ENCODE measurements at regions not wholly inside any gene's neighbourhood (a gene's known extent, or its start where the extent isn't known, plus 50 kb on each side); places are given as distances from the start of the nearest gene placed in this dataset.
A peak's percentile ranks its signal among the peaks of the same experiment; 100 is the strongest.
"Not testable (repeated sequence)": the region's sequence is repeated elsewhere in the genome, so short reads cannot be mapped to it uniquely, and the experiment has no call there.

DNA sequence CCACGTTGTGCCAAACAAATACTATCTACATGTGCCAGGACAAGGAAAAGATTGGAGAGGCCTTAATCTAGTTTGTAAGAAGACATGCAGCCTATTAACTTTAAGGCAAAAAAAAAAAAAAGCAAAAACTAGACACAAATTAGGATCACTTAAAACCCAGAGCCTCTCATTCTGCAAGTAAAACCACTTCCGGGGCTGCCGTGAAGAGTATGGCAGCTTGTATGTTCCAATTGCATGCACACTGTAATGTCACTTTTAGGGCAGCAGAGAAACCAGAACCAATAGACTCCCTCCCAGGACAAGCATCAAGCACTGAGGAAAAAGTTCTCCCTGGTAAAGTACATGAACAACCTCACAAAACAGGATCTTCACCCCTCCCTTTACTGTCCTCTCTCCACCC is 70.6 kb downstream of the RSL24D1 start:
- peaks cover 2% of the 10 kb centered on the region for H3K9me3 Mint-ChIP-seq
- no peak for DNase-seq
- no peaks in the 10 kb centered on the region for H3K4me1 Mint-ChIP-seq
- H3K4me3 Mint-ChIP-seq, result no peak overlapping the region
- CTCF ChIA-PET, result no interaction called here
- H3K27me3 Mint-ChIP-seq, result peaks cover 7% of the 10 kb centered on the region
- no peak overlapping the region for H3K27ac Mint-ChIP-seq
- H3K36me3 Mint-ChIP-seq, result no peaks in the 10 kb centered on the region

DNA sequence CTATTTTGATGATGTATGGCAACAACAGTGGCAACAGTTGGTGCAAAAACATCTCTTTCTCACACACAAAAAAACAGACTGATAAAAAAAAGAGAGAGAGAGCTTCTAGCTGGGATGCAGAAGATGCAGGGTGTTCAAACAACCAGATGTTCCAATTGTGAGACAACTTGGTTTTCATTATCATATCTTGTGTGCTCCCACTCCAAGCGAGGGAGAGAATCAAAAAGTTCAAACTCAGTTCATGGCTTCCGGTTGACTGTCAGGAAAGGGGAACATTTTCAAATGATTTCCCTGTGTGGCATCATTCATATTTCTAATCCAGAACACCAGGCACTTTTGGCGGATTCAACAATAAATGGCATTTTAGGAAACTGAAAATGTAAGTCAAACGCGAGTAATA is 72.1 kb downstream of the RSL24D1 start:
- no peaks in the 10 kb centered on the region for H3K9me3 Mint-ChIP-seq
- DNase-seq, result no peak
- peaks cover 7% of the 10 kb centered on the region for H3K27me3 Mint-ChIP-seq
- no peak overlapping the region for H3K4me3 Mint-ChIP-seq
- no peak overlapping the region for H3K27ac Mint-ChIP-seq
- CTCF ChIA-PET, result no interaction called here
- H3K4me1 Mint-ChIP-seq, result no peaks in the 10 kb centered on the region
- H3K36me3 Mint-ChIP-seq, result no peaks in the 10 kb centered on the region

DNA sequence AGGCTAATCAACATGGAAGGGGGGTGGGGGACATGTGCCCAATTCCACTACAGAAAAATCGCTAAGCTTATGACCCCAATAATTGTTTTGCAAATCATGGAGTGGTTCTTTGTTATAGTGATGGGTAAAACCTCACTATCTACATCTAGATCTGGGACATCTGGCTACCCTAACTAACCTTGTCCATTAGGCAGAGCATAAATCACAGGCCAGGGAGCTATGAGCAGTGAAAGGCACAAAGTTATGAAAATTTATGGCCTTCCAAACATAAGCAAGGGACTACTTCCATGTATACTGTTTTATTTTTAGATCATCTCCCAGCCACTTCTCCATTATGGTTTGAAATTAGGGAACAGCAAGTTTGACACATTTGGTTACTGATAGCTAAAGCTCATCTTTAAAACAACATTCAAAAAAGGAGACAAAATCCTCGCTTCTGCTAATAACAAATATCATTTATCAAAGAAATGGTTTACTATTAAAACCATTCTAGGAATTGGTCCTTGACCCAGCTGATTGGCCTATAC is 78.3 kb downstream of the RSL24D1 start:
- Mint-ChIP-seq H3K27me3 (no peaks in the 10 kb centered on the region), H3K27ac (no peak overlapping the region), H3K9me3 (no peaks in the 10 kb centered on the region), H3K4me1 (no peaks in the 10 kb centered on the region), H3K4me3 (no peak overlapping the region), H3K36me3 (no peaks in the 10 kb centered on the region)
- CTCF ChIA-PET, result no interaction called here
- DNase-seq, result no peak

DNA sequence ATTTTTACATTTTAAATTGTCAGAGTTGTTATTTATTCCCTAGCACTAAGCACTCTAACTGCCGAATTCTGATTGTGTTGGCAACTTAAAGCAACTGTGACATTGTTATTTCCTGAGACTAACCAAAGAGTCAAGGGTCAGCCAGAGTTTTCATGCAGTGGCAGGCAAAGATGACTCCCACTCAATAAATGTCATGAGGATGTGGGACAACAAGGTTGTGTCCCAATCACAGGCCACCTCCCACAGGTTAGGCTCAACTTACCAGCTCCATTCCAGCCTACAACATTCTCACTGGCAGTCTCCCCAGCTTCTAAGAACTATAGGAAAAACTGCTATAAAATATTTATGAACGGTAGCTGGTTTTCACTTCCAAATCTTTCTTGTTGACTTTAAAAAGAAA is 80.1 kb downstream of the RSL24D1 start:
- Mint-ChIP-seq H3K27ac (no peak overlapping the region), H3K9me3 (no peaks in the 10 kb centered on the region), H3K36me3 (no peaks in the 10 kb centered on the region), H3K4me1 (no peaks in the 10 kb centered on the region), H3K4me3 (no peak overlapping the region), H3K27me3 (no peaks in the 10 kb centered on the region)
- CTCF ChIA-PET, result no interaction called here
- DNase-seq, result no peak

DNA sequence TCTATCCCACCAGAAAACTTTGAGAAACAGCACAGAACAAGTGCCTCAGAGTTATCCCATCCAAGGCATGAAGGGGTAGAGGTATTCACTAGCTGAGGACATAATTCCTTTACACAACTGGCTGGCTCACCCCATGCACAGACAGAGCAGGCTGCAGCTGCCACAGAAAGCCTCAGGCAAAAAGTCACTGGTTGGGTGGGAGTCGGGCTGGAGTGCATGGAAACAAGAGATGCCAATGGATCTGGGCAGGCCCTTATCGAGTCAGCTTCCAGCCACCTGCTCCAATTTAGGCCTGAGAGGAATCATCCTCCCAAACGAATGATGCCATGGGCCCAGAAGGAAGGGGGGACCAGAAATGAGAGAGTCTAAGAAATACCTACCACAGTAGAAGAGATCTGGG is 83.0 kb downstream of the RSL24D1 start:
- Mint-ChIP-seq H3K27me3 (no peaks in the 10 kb centered on the region), H3K4me1 (no peaks in the 10 kb centered on the region), H3K4me3 (no peak overlapping the region), H3K36me3 (no peaks in the 10 kb centered on the region), H3K9me3 (no peaks in the 10 kb centered on the region), H3K27ac (no peak overlapping the region)
- no peak for DNase-seq
- CTCF ChIA-PET, result no interaction called here

DNA sequence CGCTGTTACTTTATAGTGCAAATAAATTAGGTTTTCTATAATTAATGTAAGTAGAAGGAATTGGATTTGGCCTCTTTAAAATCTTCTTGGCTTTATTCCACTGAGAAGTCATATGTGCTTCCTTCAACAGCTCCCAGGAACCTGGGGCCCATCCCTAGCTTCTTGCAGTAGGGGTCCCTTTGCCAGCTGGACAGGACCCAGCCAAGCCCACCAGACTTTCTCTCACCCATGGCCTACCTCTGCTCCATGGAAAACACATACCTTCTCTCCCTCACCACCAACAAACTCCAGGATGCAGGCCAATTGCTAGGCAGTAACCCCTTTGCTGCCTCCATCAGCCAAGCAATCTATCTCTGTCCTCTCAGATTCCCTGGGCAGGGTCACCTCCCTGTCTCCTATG is 84.0 kb downstream of the RSL24D1 start:
- H3K36me3 Mint-ChIP-seq, result no peaks in the 10 kb centered on the region
- H3K9me3 Mint-ChIP-seq, result no peaks in the 10 kb centered on the region
- no peaks in the 10 kb centered on the region for H3K4me1 Mint-ChIP-seq
- no peak for DNase-seq
- H3K27me3 Mint-ChIP-seq, result no peaks in the 10 kb centered on the region
- H3K27ac Mint-ChIP-seq, result no peak overlapping the region
- CTCF ChIA-PET, result no interaction called here
- H3K4me3 Mint-ChIP-seq, result no peak overlapping the region

DNA sequence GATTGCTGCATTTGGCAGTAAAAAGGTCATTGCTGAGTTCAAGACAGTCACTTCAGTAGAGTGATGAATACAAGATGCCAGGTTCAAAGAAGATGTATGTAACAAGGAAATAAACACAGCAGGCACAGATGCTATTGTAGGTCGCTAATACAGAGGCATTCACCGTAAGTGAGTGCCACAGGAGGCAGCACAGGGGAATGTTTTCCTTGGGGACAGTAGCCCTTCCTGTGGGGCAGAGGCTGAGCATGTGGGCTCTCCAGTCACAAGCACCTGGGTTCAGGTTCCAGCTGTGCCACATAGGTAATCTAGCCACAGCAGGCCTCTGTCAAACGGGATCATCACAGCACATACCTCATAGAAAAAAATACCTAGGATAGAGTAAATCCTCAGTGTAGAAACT is 86.3 kb downstream of the RSL24D1 start:
- CTCF ChIA-PET, result interaction anchor here (0.6 to 1.3 kb wide), 2 partner anchors 65 to 329 kb away, joined by 3 read pairs; no protein-coding TSS in a partner anchor
- H3K4me3 Mint-ChIP-seq, result no peak overlapping the region
- H3K27me3 Mint-ChIP-seq, result no peaks in the 10 kb centered on the region
- no peaks in the 10 kb centered on the region for H3K9me3 Mint-ChIP-seq
- H3K27ac Mint-ChIP-seq, result no peak overlapping the region
- H3K4me1 Mint-ChIP-seq, result no peaks in the 10 kb centered on the region
- DNase-seq, result no peak
- H3K36me3 Mint-ChIP-seq, result no peaks in the 10 kb centered on the region

DNA sequence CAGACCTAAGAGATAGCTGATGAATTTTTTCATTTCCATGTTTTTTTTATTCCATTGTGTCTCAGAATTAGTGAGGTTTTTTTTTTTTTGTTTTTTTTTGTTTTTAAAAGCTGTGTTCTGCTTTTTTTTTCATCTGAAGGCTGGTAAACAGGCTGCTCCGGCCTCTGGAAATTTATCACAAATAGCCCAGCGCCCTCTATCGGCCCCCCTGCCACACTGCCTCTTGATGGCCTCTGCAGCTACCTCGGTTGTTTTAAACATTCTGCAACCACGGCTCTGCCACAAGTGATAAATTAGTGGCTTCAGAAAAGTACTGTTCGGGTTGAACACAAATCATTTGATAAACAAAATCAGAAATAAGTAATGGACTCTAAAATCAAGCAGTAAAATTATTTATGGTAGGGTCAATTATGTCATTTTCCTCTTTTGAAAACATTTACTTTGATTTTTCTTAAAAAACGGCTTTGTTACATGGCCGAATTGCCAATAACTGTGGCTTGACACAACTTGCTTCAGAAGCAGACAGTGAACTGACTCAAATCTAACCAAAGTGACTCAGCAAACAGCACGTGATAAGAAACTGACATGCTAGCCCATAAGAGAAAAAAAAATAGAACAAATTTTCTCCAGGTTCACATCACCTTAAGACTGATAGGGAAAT is 87.8 kb downstream of the RSL24D1 start:
- no peaks in the 10 kb centered on the region for H3K9me3 Mint-ChIP-seq
- no peak overlapping the region for H3K27ac Mint-ChIP-seq
- H3K4me3 Mint-ChIP-seq, result no peak overlapping the region
- H3K4me1 Mint-ChIP-seq, result no peaks in the 10 kb centered on the region
- DNase-seq, result peak; percentile 78
- no peaks in the 10 kb centered on the region for H3K27me3 Mint-ChIP-seq
- CTCF ChIA-PET, result interaction anchor here (0.6 to 0.7 kb wide), 6 partner anchors 25 to 1176 kb away, joined by 3 to 4 read pairs (median 3); no protein-coding TSS in a partner anchor
- no peaks in the 10 kb centered on the region for H3K36me3 Mint-ChIP-seq

DNA sequence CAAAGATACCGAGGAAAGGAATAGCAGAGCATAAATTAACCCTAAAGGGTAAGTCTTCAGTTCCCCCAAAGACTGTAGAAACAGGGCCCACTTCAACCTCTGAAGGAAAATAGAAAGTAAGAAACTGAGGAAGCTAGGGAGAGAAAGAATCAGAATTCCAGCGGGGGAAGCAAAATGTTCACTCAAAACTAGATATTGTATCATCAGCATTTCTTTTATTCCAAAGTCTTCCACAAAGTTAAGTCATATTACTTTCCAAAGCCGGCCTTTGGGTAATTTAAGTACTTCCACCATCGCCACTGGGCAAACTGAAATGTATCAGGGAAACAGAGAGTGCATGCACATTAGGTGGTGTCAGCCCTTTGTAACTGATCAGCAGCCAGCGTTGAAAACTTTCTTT is 88.3 kb downstream of the RSL24D1 start:
- no peak overlapping the region for H3K27ac Mint-ChIP-seq
- no peaks in the 10 kb centered on the region for H3K9me3 Mint-ChIP-seq
- CTCF ChIA-PET, result interaction anchor here (0.6 to 0.7 kb wide), 4 partner anchors 25 to 1176 kb away, joined by 3 read pairs; no protein-coding TSS in a partner anchor
- H3K4me3 Mint-ChIP-seq, result no peak overlapping the region
- no peaks in the 10 kb centered on the region for H3K4me1 Mint-ChIP-seq
- no peak for DNase-seq
- H3K36me3 Mint-ChIP-seq, result no peaks in the 10 kb centered on the region
- no peaks in the 10 kb centered on the region for H3K27me3 Mint-ChIP-seq

DNA sequence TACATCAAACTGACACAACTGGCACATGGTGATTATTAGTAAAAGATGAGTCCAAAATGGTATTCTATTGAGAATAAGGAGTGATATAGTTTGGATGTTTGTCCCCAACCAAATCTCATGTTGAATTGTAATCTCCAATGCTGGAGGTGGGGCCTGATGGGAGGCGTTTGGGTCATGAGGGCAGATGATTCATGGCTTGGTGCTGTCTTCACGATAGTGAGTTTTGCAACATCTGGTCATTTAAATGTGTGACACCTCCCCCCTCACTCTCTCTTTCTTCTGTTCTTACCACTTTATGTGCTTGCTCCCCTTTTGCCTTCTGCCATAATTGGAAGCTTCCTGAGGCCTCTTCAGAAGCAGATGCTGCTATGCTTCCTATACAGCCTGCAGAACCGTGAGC is 90.6 kb downstream of the RSL24D1 start:
- Mint-ChIP-seq H3K27ac (no peak overlapping the region), H3K4me3 (no peak overlapping the region), H3K4me1 (no peaks in the 10 kb centered on the region), H3K36me3 (no peaks in the 10 kb centered on the region), H3K9me3 (no peaks in the 10 kb centered on the region), H3K27me3 (no peaks in the 10 kb centered on the region)
- CTCF ChIA-PET, result no interaction called here
- DNase-seq, result no peak

DNA sequence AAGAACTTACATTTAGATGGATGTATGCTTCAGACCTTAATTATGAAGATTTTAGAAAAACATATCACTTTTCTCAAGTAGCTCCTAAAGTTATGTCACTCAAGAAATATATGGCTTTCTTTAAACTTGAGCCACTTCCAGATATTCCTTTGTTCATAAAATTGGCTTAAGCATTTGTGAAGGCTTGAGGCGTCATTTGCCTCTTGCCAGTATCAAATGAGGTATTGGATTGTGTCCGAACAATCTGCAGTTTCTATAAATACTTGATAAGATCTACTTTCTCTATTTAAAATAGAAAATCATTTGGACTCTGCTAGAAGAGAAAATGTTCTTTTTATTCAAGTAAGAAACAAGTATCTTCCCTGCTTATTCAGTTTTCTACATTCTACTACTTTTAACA is 102.6 kb downstream of the RSL24D1 start:
- Mint-ChIP-seq H3K27ac (no peak overlapping the region), H3K27me3 (peaks cover 4% of the 10 kb centered on the region), H3K9me3 (no peaks in the 10 kb centered on the region), H3K4me1 (no peaks in the 10 kb centered on the region), H3K36me3 (no peaks in the 10 kb centered on the region), H3K4me3 (no peak overlapping the region)
- no peak for DNase-seq
- CTCF ChIA-PET, result no interaction called here

DNA sequence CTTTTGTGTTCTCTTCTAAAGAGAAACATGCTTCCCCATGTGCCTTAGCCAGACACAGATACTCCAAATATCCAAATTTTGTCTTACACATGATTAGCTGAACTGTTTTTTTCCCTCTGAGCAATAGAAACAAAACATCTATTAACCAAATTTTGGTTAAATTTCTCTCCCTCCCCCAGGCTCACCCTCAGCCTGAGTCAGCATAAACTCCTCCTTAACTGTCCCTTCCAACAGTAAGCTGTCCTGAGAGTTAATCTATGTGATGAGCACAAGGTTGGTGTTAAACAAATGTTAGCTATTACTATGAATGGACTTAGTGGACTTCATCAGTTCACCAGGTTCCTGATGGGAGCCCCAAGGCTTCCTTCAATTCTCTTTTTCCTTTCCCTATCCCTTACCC is 108.5 kb downstream of the RSL24D1 start:
- DNase-seq, result no peak
- Mint-ChIP-seq H3K27me3 (peaks cover 13% of the 10 kb centered on the region), H3K9me3 (no peaks in the 10 kb centered on the region), H3K4me3 (no peak overlapping the region), H3K36me3 (no peaks in the 10 kb centered on the region), H3K4me1 (no peaks in the 10 kb centered on the region), H3K27ac (no peak overlapping the region)
- CTCF ChIA-PET, result no interaction called here

DNA sequence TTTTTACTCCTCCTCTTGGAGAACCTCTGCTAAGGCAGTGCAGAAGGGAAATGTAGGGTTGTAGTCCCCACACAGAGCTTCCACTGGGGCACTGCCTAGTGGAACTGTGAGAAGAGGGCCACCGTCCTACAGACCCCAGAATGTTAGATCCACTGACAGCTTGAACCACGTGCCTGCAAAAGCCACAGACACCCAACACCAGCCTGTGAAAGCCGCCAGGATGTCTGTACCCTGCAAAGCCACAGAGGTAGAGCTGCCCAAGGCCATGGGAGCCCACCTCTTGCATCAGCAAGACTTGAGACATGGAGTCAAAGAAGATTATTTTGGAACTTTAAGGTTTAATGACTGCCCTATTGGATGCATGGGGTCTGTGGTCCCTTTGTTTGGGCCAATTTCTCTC is 112.1 kb downstream of the RSL24D1 start:
- H3K4me3 Mint-ChIP-seq, result no peak overlapping the region
- H3K27me3 Mint-ChIP-seq, result peaks cover 19% of the 10 kb centered on the region
- no peak overlapping the region for H3K27ac Mint-ChIP-seq
- H3K36me3 Mint-ChIP-seq, result no peaks in the 10 kb centered on the region
- CTCF ChIA-PET, result no interaction called here
- no peaks in the 10 kb centered on the region for H3K4me1 Mint-ChIP-seq
- H3K9me3 Mint-ChIP-seq, result no peaks in the 10 kb centered on the region
- no peak for DNase-seq

DNA sequence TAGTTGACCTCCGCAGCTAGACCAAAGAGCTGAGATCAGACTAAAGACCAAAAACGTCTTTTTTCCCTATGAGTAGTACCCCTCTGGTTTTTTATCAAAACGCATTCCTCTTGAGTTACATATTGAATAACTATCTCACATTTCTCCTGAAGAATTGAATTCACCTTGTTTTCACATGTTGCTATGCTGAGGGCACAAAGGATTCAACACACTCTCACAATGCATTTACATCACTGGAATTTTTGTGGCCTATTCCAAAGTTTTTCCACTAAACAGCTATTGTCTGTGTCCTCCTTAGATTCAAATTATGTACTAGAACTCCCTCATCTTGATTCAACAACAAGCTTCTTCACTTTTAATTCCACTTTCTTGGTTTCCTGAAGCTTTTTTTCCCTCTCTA is 112.5 kb downstream of the RSL24D1 start:
- no peaks in the 10 kb centered on the region for H3K36me3 Mint-ChIP-seq
- H3K27me3 Mint-ChIP-seq, result peaks cover 19% of the 10 kb centered on the region
- CTCF ChIA-PET, result no interaction called here
- DNase-seq, result no peak
- no peaks in the 10 kb centered on the region for H3K4me1 Mint-ChIP-seq
- H3K9me3 Mint-ChIP-seq, result no peaks in the 10 kb centered on the region
- no peak overlapping the region for H3K4me3 Mint-ChIP-seq
- H3K27ac Mint-ChIP-seq, result no peak overlapping the region

DNA sequence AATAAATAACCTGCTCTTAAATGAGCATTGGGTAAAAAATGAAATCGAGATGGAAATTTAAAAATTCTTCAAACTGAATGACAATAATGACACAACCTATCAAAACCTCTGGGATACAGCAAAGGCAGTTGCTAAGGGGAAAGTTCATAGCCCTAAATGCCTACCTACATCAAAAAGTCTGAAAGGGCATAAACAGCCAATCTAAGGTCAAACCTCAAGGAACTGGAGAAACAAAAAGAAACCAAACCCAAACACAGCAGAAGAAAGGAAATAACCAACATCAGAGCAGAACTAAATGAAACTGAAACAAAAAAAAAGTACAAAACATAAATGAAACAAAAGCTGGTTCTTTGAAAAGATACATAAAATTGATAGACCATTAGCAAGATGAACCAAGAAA is 119.7 kb downstream of the RSL24D1 start:
- Mint-ChIP-seq H3K9me3 (peaks cover 16% of the 10 kb centered on the region), H3K4me1 (peaks cover 28% of the 10 kb centered on the region), H3K36me3 (peaks cover 12% of the 10 kb centered on the region), H3K27me3 (peaks cover 11% of the 10 kb centered on the region), H3K27ac (peak overlapping the region; percentile 85)
- CTCF ChIA-PET, H3K4me3 Mint-ChIP-seq, DNase-seq: not testable (repeated sequence)
